NCI-H2029 (cell line): ENCODE measurements at regions not wholly inside any gene's neighbourhood (a gene's known extent, or its start where the extent isn't known, plus 50 kb on each side); places are given as distances from the start of the nearest gene placed in this dataset.

ENCODE experiments used
- DNase-seq: peaks from one replicate; lab custom pipeline; 2025; lab: John Stamatoyannopoulos, UW

GRCh38 chr15:47460795-47461573 lies 256.3 kb upstream of the SEMA6D start:
- no peak for DNase-seq

GRCh38 chr15:47461652-47462141 lies 255.6 kb upstream of the SEMA6D start:
- no peak for DNase-seq

GRCh38 chr15:47466357-47466756 lies 250.9 kb upstream of the SEMA6D start:
- no peak for DNase-seq

GRCh38 chr15:47470983-47471382 lies 246.3 kb upstream of the SEMA6D start:
- no peak for DNase-seq

GRCh38 chr15:47473106-47473725 lies 244.1 kb upstream of the SEMA6D start:
- DNase-seq, result no peak

- no peak for DNase-seq
These were observed 243.5 kb upstream of the SEMA6D start for GRCh38 chr15:47473832-47474231.

- DNase-seq, result no peak
These were observed 242.0 kb upstream of the SEMA6D start for GRCh38 chr15:47475336-47475735.

- DNase-seq, result no peak
These were observed 240.0 kb upstream of the SEMA6D start for GRCh38 chr15:47477341-47477740.

- no peak for DNase-seq
These were observed 233.2 kb upstream of the SEMA6D start for GRCh38 chr15:47484059-47484458.

- DNase-seq, result no peak
These were observed 232.3 kb upstream of the SEMA6D start for GRCh38 chr15:47484997-47485396.

GRCh38 chr15:47485419-47485818 lies 231.9 kb upstream of the SEMA6D start:
- DNase-seq, result no peak

- no peak for DNase-seq
These were observed 231.3 kb upstream of the SEMA6D start for GRCh38 chr15:47486040-47486439.

GRCh38 chr15:47492195-47492594 lies 225.1 kb upstream of the SEMA6D start:
- DNase-seq, result no peak

- no peak for DNase-seq
These were observed 223.7 kb upstream of the SEMA6D start for GRCh38 chr15:47493357-47494247.

- DNase-seq, result no peak
These were observed 220.7 kb upstream of the SEMA6D start for GRCh38 chr15:47496343-47497185.

- DNase-seq, result no peak
These were observed 216.5 kb upstream of the SEMA6D start for GRCh38 chr15:47500842-47501241.

GRCh38 chr15:47502041-47502440 lies 215.3 kb upstream of the SEMA6D start:
- DNase-seq, result no peak

- DNase-seq, result no peak
These were observed 213.4 kb upstream of the SEMA6D start for GRCh38 chr15:47503876-47504275.

GRCh38 chr15:47504624-47505256 lies 212.6 kb upstream of the SEMA6D start:
- no peak for DNase-seq

GRCh38 chr15:47505712-47506328 lies 211.5 kb upstream of the SEMA6D start:
- no peak for DNase-seq
